MCF 10A (cell line): ENCODE measurements at regions not wholly inside any gene's neighbourhood (a gene's known extent, or its start where the extent isn't known, plus 50 kb on each side); places are given as distances from the start of the nearest gene placed in this dataset.

ENCODE experiments used
- BruUV-seq: library from RNA; stranded (reverse); fragments of 400-500 nt; replicated peaks from 2 replicates; lab custom pipeline; 2021; lab: Mats Ljungman, UMichigan
- CTCF ChIA-PET: fragments of 300-600 bp; sonication (Branson Sonifier 250); formaldehyde crosslinking; extraction: SDS; loops from one replicate; lab custom pipeline; 2021; ENCODE audit warnings: antibody characterized with exemption, inconsistent platforms; lab: Yijun Ruan, JAX
- POLR2A ChIA-PET: fragments of 300-600, 350-650 bp; sonication (Branson Sonifier 250); formaldehyde crosslinking; extraction: SDS; loops from one replicate; lab custom pipeline; 2020; ENCODE audit warnings: antibody characterized with exemption, inconsistent platforms; lab: Yijun Ruan, JAX
- DNase-seq: peaks from one replicate; pipeline ENCODE4 v3.0.0-alpha.2; 2018; ENCODE audit not compliant: unreplicated experiment
- H3K27ac Mint-ChIP-seq: one replicate; pipeline ENCODE4 v1.8.0; 2022; ENCODE audit warnings: mild to moderate bottlenecking, low read depth, mixed read lengths; ENCODE audit not compliant: unreplicated experiment
- H3K27me3 Mint-ChIP-seq: one replicate; pipeline ENCODE4 v1.8.0; 2022; ENCODE audit warnings: mixed read lengths; ENCODE audit not compliant: insufficient read depth, unreplicated experiment
- H3K36me3 Mint-ChIP-seq: one replicate; pipeline ENCODE4 v1.8.0; 2022; ENCODE audit warnings: mild to moderate bottlenecking, moderate library complexity, mixed read lengths; ENCODE audit not compliant: insufficient read depth, unreplicated experiment
- H3K4me1 Mint-ChIP-seq: one replicate; pipeline ENCODE4 v1.8.0; 2022; ENCODE audit warnings: mixed read lengths; ENCODE audit not compliant: insufficient read depth, unreplicated experiment
- H3K4me3 Mint-ChIP-seq: one replicate; pipeline ENCODE4 v1.8.0; 2022; ENCODE audit warnings: mild to moderate bottlenecking, moderate library complexity, mixed read lengths; ENCODE audit not compliant: unreplicated experiment
- H3K9me3 Mint-ChIP-seq: one replicate; pipeline ENCODE4 v1.8.0; 2022; ENCODE audit warnings: mixed read lengths; ENCODE audit not compliant: unreplicated experiment
- CTCF ChIP-seq: fragments of 200-600 bp; IDR thresholded peaks from one replicate; pipeline ENCODE4 v1.8.0; 2022; ENCODE audit warnings: antibody characterized with exemption, mild to moderate bottlenecking; ENCODE audit not compliant: unreplicated experiment
- intact Hi-C: fragments of 100-400 bp; cut with micrococcal nuclease; formaldehyde crosslinking; loops from 2 replicates; pipeline ENCODE4 v1.14.1; 2022

GRCh38 chr1:72932025-72932424, 649.7 kb upstream of the NEGR1 start:
- intact Hi-C loops, result no loop called here
- H3K27me3 Mint-ChIP-seq, result no peaks in the 10 kb centered on the region
- CTCF ChIA-PET, result no interaction called here
- POLR2A ChIA-PET, result no interaction called here
- no peaks in the 10 kb centered on the region for H3K36me3 Mint-ChIP-seq
- no peak for TF ChIP-seq CTCF
- H3K4me3 Mint-ChIP-seq, result no peak overlapping the region
- BruUV-seq, result no TSS peak
- H3K27ac Mint-ChIP-seq, result no peak overlapping the region
- no peak for DNase-seq
- H3K4me1 Mint-ChIP-seq, result no peaks in the 10 kb centered on the region
- peaks cover 9% of the 10 kb centered on the region for H3K9me3 Mint-ChIP-seq

- H3K4me3 Mint-ChIP-seq, result no peak overlapping the region
- H3K27ac Mint-ChIP-seq, result no peak overlapping the region
- BruUV-seq, result no TSS peak
- no peaks in the 10 kb centered on the region for H3K4me1 Mint-ChIP-seq
- TF ChIP-seq CTCF, result no peak
- no peaks in the 10 kb centered on the region for H3K36me3 Mint-ChIP-seq
- CTCF ChIA-PET, result no interaction called here
- H3K27me3 Mint-ChIP-seq, result no peaks in the 10 kb centered on the region
- peaks cover 9% of the 10 kb centered on the region for H3K9me3 Mint-ChIP-seq
- POLR2A ChIA-PET, result no interaction called here
- intact Hi-C loops, result no loop called here
- no peak for DNase-seq
Observed at GRCh38 chr1:72930528-72930927, 648.2 kb upstream of the NEGR1 start.

- Mint-ChIP-seq H3K4me1 (no peaks in the 10 kb centered on the region), H3K36me3 (no peaks in the 10 kb centered on the region), H3K27ac (no peak overlapping the region), H3K27me3 (no peaks in the 10 kb centered on the region), H3K4me3 (no peak overlapping the region), H3K9me3 (no peaks in the 10 kb centered on the region)
- no peak for TF ChIP-seq CTCF
- BruUV-seq, result no TSS peak
- intact Hi-C loops, result no loop called here
- ChIA-PET CTCF (no interaction called here), POLR2A (no interaction called here)
- no peak for DNase-seq
Observed at GRCh38 chr1:72918940-72919339, 636.6 kb upstream of the NEGR1 start.

GRCh38 chr1:72917920-72918319, 635.6 kb upstream of the NEGR1 start:
- no TSS peak for BruUV-seq
- ChIA-PET POLR2A (no interaction called here), CTCF (no interaction called here)
- Mint-ChIP-seq H3K27me3 (no peaks in the 10 kb centered on the region), H3K27ac (no peak overlapping the region), H3K4me3 (no peak overlapping the region), H3K9me3 (no peaks in the 10 kb centered on the region), H3K4me1 (no peaks in the 10 kb centered on the region), H3K36me3 (no peaks in the 10 kb centered on the region)
- intact Hi-C loops, result no loop called here
- DNase-seq, result no peak
- no peak for TF ChIP-seq CTCF
